ENCODE measurements at regions not wholly inside any gene's neighbourhood (a gene's known extent, or its start where the extent isn't known, plus 50 kb on each side); places are given as distances from the start of the nearest gene placed in this dataset.

- no peak overlapping the region for H3K9ac ChIP-seq (ENCODE audit: insufficient read depth, low read length, poor library complexity, severe bottlenecking)
- Mint-ChIP-seq H3K36me3 (no peaks in the 10 kb centered on the region), H3K4me1 (peaks cover 6% of the 10 kb centered on the region), H3K9me3 (no peaks in the 10 kb centered on the region), H3K27me3 (ENCODE audit: low read depth in 3 of 3) (peaks cover 0 to 3% (median 3%) of the 10 kb centered on the region in 3 donors), H3K4me3 (no peak overlapping the region), H3K27ac (no peak overlapping the region)
- no peak overlapping the region for H3K27ac ChIP-seq (ENCODE audit: low read depth in 1 of 2, low read length in 2 of 2)
- H3K36me3 ChIP-seq (replicated peaks in 1 of 2; ENCODE audit: control insufficient read depth in 1 of 2, insufficient read depth in 2 of 2, low read length in 2 of 2): no peaks in the 10 kb centered on the region
- H2AFZ ChIP-seq (ENCODE audit: insufficient read depth, low read depth, low read length, poor library complexity, severe bottlenecking): no peak overlapping the region
- no peak overlapping the region for H3K4me2 ChIP-seq (replicated peaks; ENCODE audit: extremely low read depth, low read length, poor library complexity, severe bottlenecking)
- no peaks in the 10 kb centered on the region for H4K20me1 ChIP-seq (ENCODE audit: insufficient read depth, low read length)
- H3K4me3 ChIP-seq (replicated peaks in 1 of 3; ENCODE audit: low read depth in 2 of 3, low read length in 3 of 3): no peak overlapping the region
- no peaks in the 10 kb centered on the region for H3K9me3 ChIP-seq (replicated peaks in 1 of 2; ENCODE audit: control insufficient read depth in 1 of 2, insufficient read depth in 1 of 2, low read length in 2 of 2)
- no peaks in the 10 kb centered on the region for H3K4me1 ChIP-seq (ENCODE audit: control insufficient read depth in 1 of 2, insufficient read depth in 2 of 2, low read length in 2 of 2)
- intact Hi-C loops (cut with micrococcal nuclease): no loop called here
- DNase-seq: no peak
- TF ChIP-seq, protein P1, sequence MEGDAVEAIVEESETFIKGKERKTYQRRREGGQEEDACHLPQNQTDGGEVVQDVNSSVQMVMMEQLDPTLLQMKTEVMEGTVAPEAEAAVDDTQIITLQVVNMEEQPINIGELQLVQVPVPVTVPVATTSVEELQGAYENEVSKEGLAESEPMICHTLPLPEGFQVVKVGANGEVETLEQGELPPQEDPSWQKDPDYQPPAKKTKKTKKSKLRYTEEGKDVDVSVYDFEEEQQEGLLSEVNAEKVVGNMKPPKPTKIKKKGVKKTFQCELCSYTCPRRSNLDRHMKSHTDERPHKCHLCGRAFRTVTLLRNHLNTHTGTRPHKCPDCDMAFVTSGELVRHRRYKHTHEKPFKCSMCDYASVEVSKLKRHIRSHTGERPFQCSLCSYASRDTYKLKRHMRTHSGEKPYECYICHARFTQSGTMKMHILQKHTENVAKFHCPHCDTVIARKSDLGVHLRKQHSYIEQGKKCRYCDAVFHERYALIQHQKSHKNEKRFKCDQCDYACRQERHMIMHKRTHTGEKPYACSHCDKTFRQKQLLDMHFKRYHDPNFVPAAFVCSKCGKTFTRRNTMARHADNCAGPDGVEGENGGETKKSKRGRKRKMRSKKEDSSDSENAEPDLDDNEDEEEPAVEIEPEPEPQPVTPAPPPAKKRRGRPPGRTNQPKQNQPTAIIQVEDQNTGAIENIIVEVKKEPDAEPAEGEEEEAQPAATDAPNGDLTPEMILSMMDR (IDR thresholded peaks at IDR 0.05): no peak
- no CpG with 5 or more reads among the region's 1 CpG for WGBS (ENCODE audit: insufficient coverage)
- no peaks in the 10 kb centered on the region for H3K27me3 ChIP-seq (ENCODE audit: control insufficient read depth in 2 of 2, insufficient read depth in 2 of 2, low read length in 2 of 2)
- no peaks in the 10 kb centered on the region for H3K79me2 ChIP-seq (ENCODE audit: insufficient read depth, low read length)
Observed at GRCh38 chr4:104881136-104881886, 265.4 kb upstream of the TET2 start.

GRCh38 chr4:104890598-104891275 is 255.9 kb upstream of the TET2 start:
- WGBS (ENCODE audit: insufficient coverage): no CpG with 5 or more reads among the region's 2 CpGs
- DNase-seq: no peak
- peaks cover 0 to 1% (median 0%) of the 10 kb centered on the region in 3 donors for H3K27me3 Mint-ChIP-seq (ENCODE audit: low read depth in 3 of 3)
- H3K27ac ChIP-seq (ENCODE audit: low read depth in 1 of 2, low read length in 2 of 2): no peak overlapping the region
- H3K9me3 Mint-ChIP-seq: peaks cover 0 to 8% (median 0%) of the 10 kb centered on the region in 7 donors
- no peaks in the 10 kb centered on the region for H3K79me2 ChIP-seq (ENCODE audit: insufficient read depth, low read length)
- TF ChIP-seq, protein P1 (IDR thresholded peaks at IDR 0.05): no peak
- no peaks in the 10 kb centered on the region for H3K36me3 Mint-ChIP-seq
- H3K9me3 ChIP-seq (replicated peaks in 1 of 2; ENCODE audit: control insufficient read depth in 1 of 2, insufficient read depth in 1 of 2, low read length in 2 of 2): no peaks in the 10 kb centered on the region
- no peak overlapping the region for H3K27ac Mint-ChIP-seq
- H2AFZ ChIP-seq (ENCODE audit: insufficient read depth, low read depth, low read length, poor library complexity, severe bottlenecking): no peak overlapping the region
- H3K4me1 Mint-ChIP-seq: no peaks in the 10 kb centered on the region
- H3K4me1 ChIP-seq (ENCODE audit: control insufficient read depth in 1 of 2, insufficient read depth in 2 of 2, low read length in 2 of 2): no peaks in the 10 kb centered on the region
- no peak overlapping the region for H3K4me3 ChIP-seq (replicated peaks in 1 of 3; ENCODE audit: low read depth in 2 of 3, low read length in 3 of 3)
- no peak overlapping the region for H3K9ac ChIP-seq (ENCODE audit: insufficient read depth, low read length, poor library complexity, severe bottlenecking)
- no peak overlapping the region for H3K4me3 Mint-ChIP-seq
- intact Hi-C loops (cut with micrococcal nuclease): no loop called here
- no peaks in the 10 kb centered on the region for H3K27me3 ChIP-seq (ENCODE audit: control insufficient read depth in 2 of 2, insufficient read depth in 2 of 2, low read length in 2 of 2)
- no peaks in the 10 kb centered on the region for H3K36me3 ChIP-seq (replicated peaks in 1 of 2; ENCODE audit: control insufficient read depth in 1 of 2, insufficient read depth in 2 of 2, low read length in 2 of 2)
- H3K4me2 ChIP-seq (replicated peaks; ENCODE audit: extremely low read depth, low read length, poor library complexity, severe bottlenecking): no peak overlapping the region
- H4K20me1 ChIP-seq (ENCODE audit: insufficient read depth, low read length): no peaks in the 10 kb centered on the region
